ACC112 (cell line): ENCODE measurements at regions not wholly inside any gene's neighbourhood (a gene's known extent, or its start where the extent isn't known, plus 50 kb on each side); places are given as distances from the start of the nearest gene placed in this dataset.
"Not testable (repeated sequence)": the region's sequence is repeated elsewhere in the genome, so short reads cannot be mapped to it uniquely, and the experiment has no call there.

Experiments
- H2AFZ ChIP-seq: fragments of 200-600 bp; sonication (generic); one replicate; pipeline ENCODE4 v1.6.0; 2017; ENCODE audit warnings: antibody characterized with exemption, low read length; ENCODE audit not compliant: unreplicated experiment
- H3K27ac ChIP-seq: fragments of 200-600 bp; sonication (generic); 2 replicates; pipeline ENCODE4 v1.5.1; 2014; ENCODE audit warnings: low read depth, mild to moderate bottlenecking, antibody characterized with exemption, low read length, moderate library complexity
- H3K27me3 ChIP-seq: fragments of 200-600 bp; sonication (generic); 2 replicates; pipeline ENCODE4 v1.6.1; 2014; ENCODE audit warnings: mild to moderate bottlenecking, antibody characterized with exemption, low read length, moderate library complexity, mixed read lengths; ENCODE audit not compliant: insufficient read depth
- H3K36me3 ChIP-seq: fragments of 200-600 bp; sonication (generic); 2 replicates; pipeline ENCODE4 v1.6.1; 2016; ENCODE audit warnings: mild to moderate bottlenecking, antibody characterized with exemption, low read length, moderate library complexity, mixed read lengths; ENCODE audit not compliant: insufficient read depth
- H3K4me1 ChIP-seq: fragments of 200-600 bp; sonication (generic); one replicate; pipeline ENCODE4 v1.6.1; 2016; ENCODE audit warnings: low read length, mixed read lengths; ENCODE audit not compliant: insufficient read depth, unreplicated experiment, control insufficient read depth
- H3K4me3 ChIP-seq: fragments of 200-600 bp; sonication (generic); 2 replicates; pipeline ENCODE4 v1.5.1; 2014; ENCODE audit warnings: mild to moderate bottlenecking, low read depth, low read length
- H3K79me2 ChIP-seq: fragments of 200-600 bp; sonication (generic); one replicate; pipeline ENCODE4 v1.6.0; 2016; ENCODE audit warnings: low read length; ENCODE audit not compliant: control insufficient read depth, unreplicated experiment, insufficient read depth

GRCh38 chr9:87395804-87396479, 101.7 kb upstream of the DAPK1 start:
- Histone ChIP-seq H3K79me2 (no peaks in the 10 kb centered on the region), H3K4me1 (no peaks in the 10 kb centered on the region)

GRCh38 chr9:87401681-87402080, 96.0 kb upstream of the DAPK1 start:
- Histone ChIP-seq H3K4me3 (no peak overlapping the region), H3K4me1 (no peaks in the 10 kb centered on the region), H3K27me3 (no peaks in the 10 kb centered on the region), H2AFZ (no peak overlapping the region), H3K36me3 (no peaks in the 10 kb centered on the region), H3K27ac (no peak overlapping the region), H3K79me2 (no peaks in the 10 kb centered on the region)

More at GRCh38 chr9:87395804-87396479, 101.7 kb upstream of the DAPK1 start:
- Histone ChIP-seq H3K27ac (no peak overlapping the region), H3K27me3 (no peaks in the 10 kb centered on the region), H3K4me3 (no peak overlapping the region), H2AFZ (no peak overlapping the region), H3K36me3 (peaks cover 3% of the 10 kb centered on the region; the same call in 1 of the 2 replicates)

GRCh38 chr9:87402537-87402936, 95.1 kb upstream of the DAPK1 start:
- H3K27me3 ChIP-seq, result no peaks in the 10 kb centered on the region
- no peak overlapping the region for H3K27ac ChIP-seq
- no peak overlapping the region for H2AFZ ChIP-seq
- H3K4me3 ChIP-seq, result no peak overlapping the region
- H3K36me3 ChIP-seq, result no peaks in the 10 kb centered on the region
- H3K4me1 ChIP-seq, result no peaks in the 10 kb centered on the region
- no peaks in the 10 kb centered on the region for H3K79me2 ChIP-seq

GRCh38 chr9:87405677-87406542, 91.8 kb upstream of the DAPK1 start:
- Histone ChIP-seq H3K4me3 (no peak overlapping the region), H3K79me2 (no peaks in the 10 kb centered on the region), H3K4me1 (no peaks in the 10 kb centered on the region), H2AFZ (no peak overlapping the region), H3K27ac (no peak overlapping the region), H3K36me3 (no peaks in the 10 kb centered on the region), H3K27me3 (no peaks in the 10 kb centered on the region)

GRCh38 chr9:87406543-87407166, 91.0 kb upstream of the DAPK1 start:
- H3K36me3 ChIP-seq, result no peaks in the 10 kb centered on the region
- H3K27me3 ChIP-seq, result no peaks in the 10 kb centered on the region
- H2AFZ ChIP-seq, result no peak overlapping the region
- H3K79me2 ChIP-seq, result no peaks in the 10 kb centered on the region
- no peak overlapping the region for H3K4me3 ChIP-seq
- H3K4me1 ChIP-seq, result no peaks in the 10 kb centered on the region
- H3K27ac ChIP-seq, result no peak overlapping the region

- H3K4me1 ChIP-seq, H3K36me3 ChIP-seq, H3K4me3 ChIP-seq, H3K79me2 ChIP-seq, H3K27me3 ChIP-seq, H3K27ac ChIP-seq, H2AFZ ChIP-seq: not testable (repeated sequence)
Observed at GRCh38 chr9:87410047-87411005, 87.3 kb upstream of the DAPK1 start.

GRCh38 chr9:87420884-87421283, 76.8 kb upstream of the DAPK1 start:
- Histone ChIP-seq H3K27me3 (no peaks in the 10 kb centered on the region), H3K4me1 (no peaks in the 10 kb centered on the region), H3K4me3 (no peak overlapping the region), H3K79me2 (no peaks in the 10 kb centered on the region), H3K27ac (no peak overlapping the region), H2AFZ (no peak overlapping the region), H3K36me3 (no peaks in the 10 kb centered on the region)

- H3K4me1 ChIP-seq, result no peaks in the 10 kb centered on the region
- no peak overlapping the region for H3K4me3 ChIP-seq
- H3K27me3 ChIP-seq, result no peaks in the 10 kb centered on the region
- H2AFZ ChIP-seq, result no peak overlapping the region
- H3K79me2 ChIP-seq, result no peaks in the 10 kb centered on the region
- H3K36me3 ChIP-seq, result no peaks in the 10 kb centered on the region
- H3K27ac ChIP-seq, result no peak overlapping the region
Observed at GRCh38 chr9:87421734-87422133, 75.9 kb upstream of the DAPK1 start.

- Histone ChIP-seq H3K79me2 (no peaks in the 10 kb centered on the region), H3K27me3 (no peaks in the 10 kb centered on the region), H3K36me3 (no peaks in the 10 kb centered on the region), H2AFZ (no peak overlapping the region), H3K4me3 (no peak overlapping the region), H3K4me1 (no peaks in the 10 kb centered on the region), H3K27ac (no peak overlapping the region)
Observed at GRCh38 chr9:87422999-87423398, 74.7 kb upstream of the DAPK1 start.

- not testable (repeated sequence) for H2AFZ ChIP-seq, H3K27ac ChIP-seq
Observed at GRCh38 chr9:87423885-87424284, 73.8 kb upstream of the DAPK1 start.

More at GRCh38 chr9:87423885-87424284, 73.8 kb upstream of the DAPK1 start:
- H3K79me2 ChIP-seq, H3K27me3 ChIP-seq, H3K36me3 ChIP-seq, H3K4me3 ChIP-seq, H3K4me1 ChIP-seq: not testable (repeated sequence)
